ENCODE measurements at regions not wholly inside any gene's neighbourhood (a gene's known extent, or its start where the extent isn't known, plus 50 kb on each side); places are given as distances from the start of the nearest gene placed in this dataset.

DNA sequence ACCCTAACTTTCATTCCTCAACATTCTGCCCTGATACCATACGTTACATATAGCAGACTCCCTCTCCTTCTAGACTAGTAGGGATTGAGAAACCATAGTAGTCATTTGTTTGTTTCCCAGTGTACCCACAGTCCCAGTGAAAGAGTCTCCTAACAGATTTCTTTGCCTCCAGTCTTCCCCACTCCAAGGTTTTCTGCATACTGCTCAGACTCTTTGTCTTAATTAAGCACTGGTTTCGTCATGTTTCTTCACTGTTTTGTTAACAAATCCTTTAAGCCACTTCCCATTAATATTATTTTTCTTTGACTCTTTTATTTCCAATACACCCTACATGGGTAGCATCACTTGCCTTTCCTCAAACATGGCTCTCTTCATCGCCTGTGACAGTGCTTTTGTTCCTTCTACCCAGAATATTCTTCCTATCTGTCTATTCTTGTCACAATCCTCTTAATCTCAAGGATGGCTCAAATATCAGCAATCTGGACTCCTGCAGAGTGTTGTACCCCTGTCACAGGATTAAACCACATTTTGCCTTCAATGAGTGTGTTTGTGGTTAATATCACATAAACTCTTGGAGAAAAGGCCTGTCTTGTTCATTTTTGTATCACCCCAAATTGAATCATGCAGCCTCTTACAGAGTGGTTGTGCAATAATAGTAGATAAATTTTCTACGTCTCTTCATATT is 92.7 kb upstream of the KLF12 start:
- no peak for DNase-seq (ENCODE audit: low read depth in 4 of 4, low spot score in 3 of 4)

DNA sequence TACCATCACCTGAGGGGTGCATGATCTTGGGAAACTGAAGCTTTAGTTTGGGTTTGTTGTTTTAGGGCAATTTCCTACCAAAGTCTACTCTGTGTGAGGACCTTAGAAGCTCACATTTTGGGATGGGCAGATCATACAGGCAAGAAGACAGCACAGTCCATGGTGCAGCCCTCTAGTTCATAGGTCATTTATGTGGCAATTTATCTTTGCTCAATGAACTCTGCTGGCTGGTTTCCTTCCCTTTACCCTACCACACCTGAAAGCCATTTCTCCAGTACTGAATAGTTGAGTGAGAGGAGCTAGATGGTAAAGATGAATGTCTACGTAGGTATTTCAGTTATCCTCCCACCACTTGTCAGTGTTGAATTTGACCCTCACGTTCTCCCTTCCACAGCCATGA is 87.5 kb upstream of the KLF12 start:
- DNase-seq (ENCODE audit: low read depth in 4 of 4, low spot score in 3 of 4) = no peak

- no peak for DNase-seq (ENCODE audit: low read depth in 4 of 4, low spot score in 3 of 4)
Measured at GRCh38 chr13:74219566-74219965, 85.4 kb upstream of the KLF12 start.

GRCh38 chr13:74218291-74218690 is 84.1 kb upstream of the KLF12 start:
- no peak for DNase-seq (ENCODE audit: low read depth in 4 of 4, low spot score in 3 of 4)

DNA sequence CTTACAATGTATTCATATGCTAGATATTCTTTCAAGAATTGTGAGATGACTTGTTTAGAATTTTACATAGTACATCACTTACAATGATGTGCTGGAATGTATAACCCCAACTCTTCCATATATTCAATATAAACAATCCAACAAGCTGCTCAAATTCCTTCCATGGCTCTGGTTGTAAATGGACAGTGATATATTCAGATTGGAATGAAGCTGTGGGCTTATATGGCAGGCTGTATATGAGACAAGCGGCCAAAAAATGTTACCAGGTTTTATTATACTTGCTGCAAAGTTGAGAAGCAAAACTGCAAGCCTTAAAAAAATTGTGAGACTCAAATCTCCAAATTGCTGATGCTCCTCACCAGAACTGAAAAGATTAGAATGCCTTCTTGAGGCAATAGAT is 83.6 kb upstream of the KLF12 start:
- no peak for DNase-seq (ENCODE audit: low read depth in 4 of 4, low spot score in 3 of 4)

DNA sequence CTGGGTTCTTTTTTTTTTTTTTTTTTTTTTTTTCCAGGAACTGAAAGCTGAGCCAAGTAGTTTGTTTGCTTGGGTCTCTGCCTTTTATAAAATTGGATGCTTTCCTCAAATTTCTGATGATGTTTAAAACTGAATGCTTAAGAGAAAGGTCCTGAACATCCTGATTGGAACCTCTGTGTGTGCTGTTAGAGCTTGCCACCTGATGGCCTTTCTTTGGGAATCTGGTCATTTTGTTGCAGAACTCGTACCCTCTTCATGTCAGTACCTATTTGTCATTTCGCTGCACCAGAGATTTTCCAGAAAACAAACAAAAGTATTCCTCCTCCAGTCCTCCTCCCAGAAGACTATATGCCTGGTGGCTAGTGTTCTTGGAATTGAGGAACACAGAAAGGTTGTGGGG is 81.2 kb upstream of the KLF12 start:
- DNase-seq (ENCODE audit: low read depth in 4 of 4, low spot score in 3 of 4) = no peak

DNA sequence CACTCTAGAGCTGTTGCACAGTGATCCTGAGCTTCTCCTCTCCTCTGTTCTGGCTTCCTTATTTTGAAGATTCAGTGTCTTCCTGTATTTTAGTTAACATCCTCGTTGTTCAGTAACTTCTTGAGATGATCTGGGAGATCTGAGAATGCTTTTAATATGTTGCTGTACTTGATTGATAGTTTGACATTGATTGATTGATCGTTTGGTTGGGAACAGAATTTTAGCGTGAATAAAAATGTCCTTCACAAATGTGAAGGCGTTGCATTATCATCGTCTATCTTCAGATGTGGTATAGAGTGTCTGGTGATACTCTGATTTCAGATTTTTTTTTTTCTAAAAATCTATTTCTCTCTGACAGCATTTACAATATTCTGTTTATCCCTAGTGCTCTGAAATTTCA is 80.1 kb upstream of the KLF12 start:
- DNase-seq (ENCODE audit: low read depth in 4 of 4, low spot score in 3 of 4) = no peak

- DNase-seq (ENCODE audit: low read depth in 4 of 4, low spot score in 3 of 4) = no peak
Measured at GRCh38 chr13:74210693-74211393, 76.6 kb upstream of the KLF12 start.

DNA sequence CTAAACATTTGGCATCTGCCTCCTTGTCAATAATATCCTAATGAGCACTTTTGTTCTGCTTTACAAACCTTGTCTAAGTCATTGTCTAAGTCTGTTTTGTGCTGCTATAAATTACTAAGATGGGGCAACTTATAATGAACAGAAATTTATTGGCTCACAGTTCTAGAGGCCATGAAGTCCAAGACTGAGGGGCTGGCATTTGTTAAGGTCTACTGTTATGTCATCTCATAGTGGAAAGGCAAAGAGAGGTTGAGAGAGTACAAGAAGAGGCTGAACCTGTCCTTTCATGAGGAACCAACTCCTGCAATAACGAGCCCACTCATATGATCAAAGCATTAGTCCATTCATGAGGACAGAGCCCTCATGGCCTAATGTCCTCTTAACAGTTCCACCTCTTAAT is 72.7 kb upstream of the KLF12 start:
- no peak for DNase-seq (ENCODE audit: low read depth in 4 of 4, low spot score in 3 of 4)

GRCh38 chr13:74206061-74206561 is 71.9 kb upstream of the KLF12 start:
- DNase-seq (ENCODE audit: low read depth in 4 of 4, low spot score in 3 of 4) = no peak

- DNase-seq (ENCODE audit: low read depth in 4 of 4, low spot score in 3 of 4) = no peak
Measured at GRCh38 chr13:74205313-74205690, 71.1 kb upstream of the KLF12 start.

- no peak for DNase-seq (ENCODE audit: low read depth in 4 of 4, low spot score in 3 of 4)
Measured at GRCh38 chr13:74204602-74205312, 70.6 kb upstream of the KLF12 start.

DNA sequence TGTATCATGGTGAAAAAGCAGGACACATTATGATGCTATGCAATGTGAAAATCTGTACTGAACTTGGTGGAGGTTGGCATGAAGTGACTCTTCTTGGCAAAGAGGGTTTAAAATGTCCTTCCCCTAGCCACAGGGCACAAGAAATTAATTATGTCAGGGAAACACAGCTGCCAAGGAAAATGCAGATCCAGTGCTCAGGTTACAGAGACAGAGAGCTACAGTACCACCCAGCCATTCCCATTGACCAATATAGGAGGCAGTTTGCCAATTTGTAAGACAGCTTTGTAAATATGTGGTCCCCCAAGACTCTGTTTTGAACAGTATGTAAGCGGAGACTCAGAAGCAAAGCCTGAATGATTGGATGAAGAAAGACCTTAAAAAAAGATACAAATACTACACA is 69.4 kb upstream of the KLF12 start:
- DNase-seq (ENCODE audit: low read depth in 4 of 4, low spot score in 3 of 4) = no peak

GRCh38 chr13:74202129-74202813 is 68.1 kb upstream of the KLF12 start:
- DNase-seq (ENCODE audit: low read depth in 4 of 4, low spot score in 3 of 4) = no peak

DNA sequence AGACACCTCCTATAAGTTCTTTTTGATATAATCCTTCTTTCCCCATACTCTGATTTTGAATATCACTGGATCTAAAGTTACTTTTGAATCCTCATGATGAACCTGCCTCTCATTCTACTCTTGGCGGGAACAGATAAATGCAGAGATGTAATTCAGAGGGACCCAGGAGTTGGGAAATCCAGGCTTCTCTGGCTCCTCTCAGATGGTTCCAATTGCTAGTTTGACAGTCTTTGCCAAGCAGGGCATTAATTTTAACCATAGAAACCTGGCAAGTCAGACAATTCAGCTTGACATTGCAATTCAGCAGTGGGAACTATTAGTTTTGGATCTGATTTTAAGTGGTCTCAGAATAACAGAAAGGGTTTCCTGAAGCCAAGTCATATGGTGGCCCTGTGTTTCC is 67.3 kb upstream of the KLF12 start:
- DNase-seq (ENCODE audit: low read depth in 4 of 4, low spot score in 3 of 4) = no peak

GRCh38 chr13:74200081-74200480 is 65.9 kb upstream of the KLF12 start:
- DNase-seq (ENCODE audit: low read depth in 4 of 4, low spot score in 3 of 4) = no peak

DNA sequence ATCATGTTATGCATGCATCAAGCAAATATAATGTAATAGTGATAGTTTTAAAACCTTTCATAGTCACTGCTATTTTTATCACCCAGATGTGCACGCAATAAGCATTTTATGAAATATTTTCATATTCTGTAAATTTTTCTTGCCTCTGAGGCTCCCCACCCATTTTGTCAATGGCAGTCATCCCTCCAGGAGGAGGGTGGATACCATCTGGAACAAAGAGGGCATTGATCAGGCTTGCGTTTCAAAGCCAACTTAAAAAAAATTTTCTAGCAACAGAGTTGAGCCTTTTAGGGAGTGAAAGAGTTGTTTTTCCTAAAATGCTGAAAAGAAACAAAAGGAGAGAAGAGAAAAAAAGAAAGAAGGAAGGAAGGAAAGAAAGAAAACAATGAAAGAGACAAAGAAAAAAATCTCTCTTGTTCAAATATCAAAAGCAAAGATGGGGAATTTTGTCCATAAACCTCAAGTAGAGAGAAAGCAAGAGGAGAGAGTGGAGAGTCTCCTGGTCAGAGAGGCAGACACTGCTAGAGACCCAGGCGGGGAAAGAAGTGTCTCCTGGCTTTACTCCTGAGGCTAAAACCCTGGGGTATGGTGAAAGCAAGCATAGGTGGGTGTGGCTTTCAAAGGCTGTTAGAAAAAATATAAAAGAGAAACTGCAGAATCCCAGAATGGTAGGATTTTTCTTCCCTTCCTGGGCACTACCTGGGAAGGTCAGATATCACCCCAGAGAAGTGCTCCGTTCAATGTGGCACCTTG is 63.6 kb upstream of the KLF12 start:
- no peak for DNase-seq (ENCODE audit: low read depth in 4 of 4, low spot score in 3 of 4)

DNA sequence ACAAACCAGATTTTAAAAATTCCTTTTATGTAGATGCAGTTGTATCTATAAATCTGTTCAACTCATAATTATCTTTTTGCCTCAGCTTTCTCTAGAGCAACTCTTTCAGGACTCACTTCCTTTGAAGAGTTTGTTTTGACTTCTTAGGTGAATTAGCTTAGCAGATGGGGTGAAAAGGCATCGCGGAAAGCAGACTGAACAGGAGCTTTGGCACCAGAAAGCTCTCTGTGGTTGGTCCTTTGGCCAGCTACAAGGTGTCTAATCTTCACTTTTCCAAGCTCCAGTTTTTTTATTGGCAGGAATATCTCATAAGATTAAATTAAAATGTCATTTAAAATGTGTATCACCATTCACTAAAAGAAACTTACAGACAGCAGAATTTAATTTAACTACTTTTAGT is 60.6 kb upstream of the KLF12 start:
- no peak for DNase-seq (ENCODE audit: low read depth in 4 of 4, low spot score in 3 of 4)

GRCh38 chr13:74193391-74193790 is 59.2 kb upstream of the KLF12 start:
- DNase-seq (ENCODE audit: low read depth in 4 of 4, low spot score in 3 of 4) = no peak

DNA sequence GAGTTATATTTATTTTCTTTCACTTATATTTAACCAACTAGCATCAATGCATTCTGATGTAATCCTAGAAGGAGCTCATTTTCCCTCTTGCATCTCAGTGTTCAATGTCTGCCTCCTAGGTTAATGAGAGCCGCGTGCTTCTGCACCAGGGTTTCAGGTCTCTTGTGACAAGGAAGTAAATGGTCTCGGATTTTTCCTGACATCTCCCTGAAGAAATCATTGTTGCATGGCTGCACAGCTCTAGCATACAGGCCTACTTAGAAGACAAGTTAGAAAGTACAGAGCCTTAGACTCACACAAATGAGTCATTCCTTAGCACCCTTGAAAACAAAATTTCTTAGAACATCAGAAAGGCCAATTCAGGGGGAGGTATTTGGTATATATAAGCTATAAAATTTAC is 57.2 kb upstream of the KLF12 start:
- DNase-seq (ENCODE audit: low read depth in 4 of 4, low spot score in 3 of 4) = peak in 2 of 4 donors; percentile 10 to 22

DNA sequence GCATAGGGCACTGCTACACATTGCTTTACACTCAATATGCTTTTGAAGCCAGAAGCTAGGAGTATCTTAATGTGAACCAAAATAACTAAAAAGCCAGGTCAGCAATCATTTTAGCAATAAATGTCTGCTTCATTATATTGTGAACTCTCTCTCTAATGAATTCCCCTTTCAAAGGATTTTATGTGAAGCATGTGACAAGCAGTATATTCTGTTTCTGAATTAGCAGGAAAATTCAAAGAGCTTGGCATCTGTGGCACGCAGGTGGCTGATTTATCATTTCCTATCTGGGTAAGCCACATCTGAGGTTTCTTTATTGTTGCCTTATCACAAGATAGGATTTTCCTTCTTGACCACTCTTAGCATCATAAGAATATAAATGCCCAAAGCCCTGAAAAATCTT is 56.8 kb upstream of the KLF12 start:
- DNase-seq (ENCODE audit: low read depth in 4 of 4, low spot score in 3 of 4) = peak in 1 of 4 donors; percentile 7

Measured in left renal pelvis (tissue), 4 donors.